HepG2 (cell line): ENCODE measurements at regions not wholly inside any gene's neighbourhood (a gene's known extent, or its start where the extent isn't known, plus 50 kb on each side); places are given as distances from the start of the nearest gene placed in this dataset.

Experiments used
- BCL3 ChIP-seq: sonication (generic); formaldehyde crosslinking; IDR thresholded peaks from 2 replicates; pipeline ENCODE4 v1.5.1; 2020; ENCODE audit warnings: mild to moderate bottlenecking, missing genetic modification reagents, moderate library complexity
- CBX5 ChIP-seq: sonication (generic); formaldehyde crosslinking; IDR thresholded peaks from 2 replicates; pipeline ENCODE4 v1.4.0; 2020; ENCODE audit warnings: missing genetic modification reagents, borderline replicate concordance
- HDAC2 ChIP-seq: sonication (generic); formaldehyde crosslinking; IDR thresholded peaks from 2 replicates; pipeline ENCODE4 v1.4.0; 2020; ENCODE audit warnings: missing genetic modification reagents
- IRX3 ChIP-seq: sonication (generic); formaldehyde crosslinking; IDR thresholded peaks from 2 replicates; pipeline ENCODE4 v1.8.1; 2023; ENCODE audit warnings: mild to moderate bottlenecking, low read depth, missing genetic modification reagents, borderline replicate concordance
- KDM5A ChIP-seq: fragments of 200-600 bp; sonication (generic); IDR thresholded peaks from 2 replicates; pipeline ENCODE4 v1.7.0; 2018; ENCODE audit warnings: antibody characterized with exemption, mild to moderate bottlenecking, low read length, borderline replicate concordance
- POLR2G ChIP-seq: fragments of 200-400 bp; formaldehyde crosslinking; IDR thresholded peaks from 2 replicates; pipeline ENCODE4 v1.6.1; 2018; ENCODE audit warnings: mild to moderate bottlenecking, low read depth, low read length, moderate library complexity
- REXO4 ChIP-seq: sonication (generic); formaldehyde crosslinking; IDR thresholded peaks from 2 replicates; pipeline ENCODE4 v1.8.0; 2022; ENCODE audit warnings: missing genetic modification reagents, mild to moderate bottlenecking, borderline replicate concordance
- YEATS4 ChIP-seq: sonication (generic); formaldehyde crosslinking; IDR thresholded peaks from 2 replicates; pipeline ENCODE4 v1.4.0; 2020; ENCODE audit warnings: missing genetic modification reagents, borderline replicate concordance
- ZFX ChIP-seq: sonication (generic); formaldehyde crosslinking; IDR thresholded peaks from 2 replicates; pipeline ENCODE4 v1.4.0; 2020; ENCODE audit warnings: mild to moderate bottlenecking, low read depth, missing genetic modification reagents, moderate library complexity
- ZMYM2 ChIP-seq: sonication (generic); formaldehyde crosslinking; IDR thresholded peaks from 2 replicates; pipeline ENCODE4 v1.8.0; 2022; ENCODE audit warnings: mild to moderate bottlenecking, missing genetic modification reagents
- ZNF337 ChIP-seq: sonication (generic); formaldehyde crosslinking; IDR thresholded peaks from 2 replicates; pipeline ENCODE4 v1.5.1; 2020; ENCODE audit warnings: missing genetic modification reagents, low read depth, mild to moderate bottlenecking, borderline replicate concordance
- TF ChIP-seq, protein P1 (sequence below), 2 experiments: IDR thresholded peaks; 2 replicates each; pipeline ENCODE4 v1.6.1; 2011 to 2012; ENCODE audit warnings: low read length in 2 of 2, borderline replicate concordance in 1 of 2, low read depth in 1 of 2, mild to moderate bottlenecking in 1 of 2, moderate library complexity in 1 of 2
- TF ChIP-seq, protein P2 (sequence below): sonication (generic); formaldehyde crosslinking; IDR thresholded peaks from 2 replicates; pipeline ENCODE4 v1.8.0; 2022; ENCODE audit warnings: low read depth, missing genetic modification reagents
- TF ChIP-seq, protein P3 (sequence below): sonication (generic); formaldehyde crosslinking; IDR thresholded peaks from 2 replicates; pipeline ENCODE4 v1.5.0; 2020; ENCODE audit warnings: mild to moderate bottlenecking, missing genetic modification reagents, moderate library complexity

- TF ChIP-seq BCL3 (CRISPR knock-in tag) (no peak), CBX5 (no peak), ZMYM2 (CRISPR knock-in tag) (no peak), ZNF337 (CRISPR knock-in tag) (no peak), YEATS4 (CRISPR knock-in tag) (no peak), POLR2G (no peak), ZFX (CRISPR knock-in tag) (no peak), KDM5A (no peak), HDAC2 (CRISPR knock-in tag) (no peak), REXO4 (CRISPR knock-in tag) (no peak), IRX3 (no peak)
- TF ChIP-seq, protein P1, sequence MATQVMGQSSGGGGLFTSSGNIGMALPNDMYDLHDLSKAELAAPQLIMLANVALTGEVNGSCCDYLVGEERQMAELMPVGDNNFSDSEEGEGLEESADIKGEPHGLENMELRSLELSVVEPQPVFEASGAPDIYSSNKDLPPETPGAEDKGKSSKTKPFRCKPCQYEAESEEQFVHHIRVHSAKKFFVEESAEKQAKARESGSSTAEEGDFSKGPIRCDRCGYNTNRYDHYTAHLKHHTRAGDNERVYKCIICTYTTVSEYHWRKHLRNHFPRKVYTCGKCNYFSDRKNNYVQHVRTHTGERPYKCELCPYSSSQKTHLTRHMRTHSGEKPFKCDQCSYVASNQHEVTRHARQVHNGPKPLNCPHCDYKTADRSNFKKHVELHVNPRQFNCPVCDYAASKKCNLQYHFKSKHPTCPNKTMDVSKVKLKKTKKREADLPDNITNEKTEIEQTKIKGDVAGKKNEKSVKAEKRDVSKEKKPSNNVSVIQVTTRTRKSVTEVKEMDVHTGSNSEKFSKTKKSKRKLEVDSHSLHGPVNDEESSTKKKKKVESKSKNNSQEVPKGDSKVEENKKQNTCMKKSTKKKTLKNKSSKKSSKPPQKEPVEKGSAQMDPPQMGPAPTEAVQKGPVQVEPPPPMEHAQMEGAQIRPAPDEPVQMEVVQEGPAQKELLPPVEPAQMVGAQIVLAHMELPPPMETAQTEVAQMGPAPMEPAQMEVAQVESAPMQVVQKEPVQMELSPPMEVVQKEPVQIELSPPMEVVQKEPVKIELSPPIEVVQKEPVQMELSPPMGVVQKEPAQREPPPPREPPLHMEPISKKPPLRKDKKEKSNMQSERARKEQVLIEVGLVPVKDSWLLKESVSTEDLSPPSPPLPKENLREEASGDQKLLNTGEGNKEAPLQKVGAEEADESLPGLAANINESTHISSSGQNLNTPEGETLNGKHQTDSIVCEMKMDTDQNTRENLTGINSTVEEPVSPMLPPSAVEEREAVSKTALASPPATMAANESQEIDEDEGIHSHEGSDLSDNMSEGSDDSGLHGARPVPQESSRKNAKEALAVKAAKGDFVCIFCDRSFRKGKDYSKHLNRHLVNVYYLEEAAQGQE (IDR thresholded peaks at IDR 0.05; ENCODE audit: borderline replicate concordance in 1 of 2, low read depth in 1 of 2, low read length in 2 of 2) = no peak
- TF ChIP-seq, protein P2, sequence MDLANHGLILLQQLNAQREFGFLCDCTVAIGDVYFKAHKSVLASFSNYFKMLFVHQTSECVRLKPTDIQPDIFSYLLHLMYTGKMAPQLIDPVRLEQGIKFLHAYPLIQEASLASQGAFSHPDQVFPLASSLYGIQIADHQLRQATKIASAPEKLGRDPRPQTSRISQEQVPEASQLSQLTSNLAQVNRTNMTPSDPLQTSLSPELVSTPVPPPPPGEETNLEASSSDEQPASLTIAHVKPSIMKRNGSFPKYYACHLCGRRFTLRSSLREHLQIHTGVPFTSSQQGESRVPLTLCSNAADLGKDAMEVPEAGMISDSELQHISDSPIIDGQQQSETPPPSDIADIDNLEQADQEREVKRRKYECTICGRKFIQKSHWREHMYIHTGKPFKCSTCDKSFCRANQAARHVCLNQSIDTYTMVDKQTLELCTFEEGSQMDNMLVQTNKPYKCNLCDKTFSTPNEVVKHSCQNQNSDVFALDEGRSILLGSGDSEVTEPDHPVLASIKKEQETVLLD = no peak
- TF ChIP-seq, protein P3, sequence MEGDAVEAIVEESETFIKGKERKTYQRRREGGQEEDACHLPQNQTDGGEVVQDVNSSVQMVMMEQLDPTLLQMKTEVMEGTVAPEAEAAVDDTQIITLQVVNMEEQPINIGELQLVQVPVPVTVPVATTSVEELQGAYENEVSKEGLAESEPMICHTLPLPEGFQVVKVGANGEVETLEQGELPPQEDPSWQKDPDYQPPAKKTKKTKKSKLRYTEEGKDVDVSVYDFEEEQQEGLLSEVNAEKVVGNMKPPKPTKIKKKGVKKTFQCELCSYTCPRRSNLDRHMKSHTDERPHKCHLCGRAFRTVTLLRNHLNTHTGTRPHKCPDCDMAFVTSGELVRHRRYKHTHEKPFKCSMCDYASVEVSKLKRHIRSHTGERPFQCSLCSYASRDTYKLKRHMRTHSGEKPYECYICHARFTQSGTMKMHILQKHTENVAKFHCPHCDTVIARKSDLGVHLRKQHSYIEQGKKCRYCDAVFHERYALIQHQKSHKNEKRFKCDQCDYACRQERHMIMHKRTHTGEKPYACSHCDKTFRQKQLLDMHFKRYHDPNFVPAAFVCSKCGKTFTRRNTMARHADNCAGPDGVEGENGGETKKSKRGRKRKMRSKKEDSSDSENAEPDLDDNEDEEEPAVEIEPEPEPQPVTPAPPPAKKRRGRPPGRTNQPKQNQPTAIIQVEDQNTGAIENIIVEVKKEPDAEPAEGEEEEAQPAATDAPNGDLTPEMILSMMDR (CRISPR knock-in tag) = no peak
Measured at GRCh38 chr2:184201246-184201645, 397.1 kb upstream of the ZNF804A start.
